ENCODE measurements at regions not wholly inside any gene's neighbourhood (a gene's known extent, or its start where the extent isn't known, plus 50 kb on each side); places are given as distances from the start of the nearest gene placed in this dataset.

DNA sequence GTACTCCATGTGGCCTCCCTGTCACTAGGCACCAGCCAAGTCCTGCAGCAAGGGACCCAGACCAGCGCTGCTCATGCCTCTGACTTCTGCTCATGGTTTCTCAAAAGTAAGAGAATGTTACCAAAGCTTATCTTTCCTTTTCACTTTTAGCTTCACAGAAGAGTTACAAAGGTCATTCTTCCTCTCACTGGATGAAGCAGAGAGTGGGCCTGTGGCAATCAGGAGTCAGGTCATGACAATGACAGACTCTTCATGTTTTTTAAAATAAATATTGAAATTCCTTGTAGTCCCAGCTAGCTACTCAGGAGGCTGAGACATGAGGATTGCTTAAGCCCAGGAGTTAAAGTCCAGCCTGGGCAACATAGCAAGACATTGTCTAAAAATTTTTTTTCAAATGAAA lies 126.1 kb downstream of the OSR1 start:
- DNase-seq, result no peak

GRCh38 chr2:19231625-19232024 lies 126.8 kb downstream of the OSR1 start:
- no peak for DNase-seq

- DNase-seq, result no peak
Observed at GRCh38 chr2:19230626-19231025, 127.8 kb downstream of the OSR1 start.

DNA sequence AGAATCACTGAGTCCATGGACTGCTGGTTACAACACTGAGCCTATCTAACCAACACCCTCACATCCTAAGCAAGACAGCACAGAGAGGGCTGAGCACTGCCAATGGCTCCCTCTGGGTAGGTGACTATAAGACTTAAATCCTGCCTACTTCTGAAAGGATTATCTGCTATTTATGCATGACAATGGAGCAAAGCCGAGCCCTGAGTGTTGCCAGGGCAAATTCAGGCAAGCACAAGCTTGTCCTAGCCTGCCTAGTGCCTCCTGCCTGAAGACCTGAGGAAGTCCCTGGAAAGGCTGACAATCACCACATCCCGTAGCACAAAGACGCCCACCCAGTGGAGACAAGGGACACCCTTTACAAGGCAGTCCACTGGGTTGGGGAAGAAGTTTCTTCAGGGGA lies 129.7 kb downstream of the OSR1 start:
- no peak for DNase-seq

DNA sequence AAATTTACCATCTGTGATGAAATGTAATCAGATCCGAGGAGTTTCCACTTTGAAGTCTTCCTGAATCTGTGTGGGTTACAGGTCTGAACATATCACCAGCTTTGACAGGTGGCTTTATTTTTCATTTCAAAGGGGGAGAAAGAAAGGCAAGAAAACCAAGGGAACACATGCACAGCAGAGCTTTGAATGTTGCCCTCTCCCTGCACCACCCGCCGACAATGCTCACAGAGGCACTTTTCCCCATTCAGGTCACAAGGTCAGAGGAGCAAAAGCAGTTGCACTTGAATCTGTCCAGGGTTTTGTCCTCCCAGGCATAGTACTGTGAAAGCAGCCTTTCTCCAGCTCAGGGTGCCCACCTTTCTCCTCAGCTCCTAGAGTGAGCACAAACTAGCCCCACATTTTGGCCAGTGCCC lies 130.2 kb downstream of the OSR1 start:
- no peak for DNase-seq

- no peak for DNase-seq
Observed at GRCh38 chr2:19226871-19227270, 131.6 kb downstream of the OSR1 start.

GRCh38 chr2:19226386-19226785 lies 132.0 kb downstream of the OSR1 start:
- no peak for DNase-seq

DNA sequence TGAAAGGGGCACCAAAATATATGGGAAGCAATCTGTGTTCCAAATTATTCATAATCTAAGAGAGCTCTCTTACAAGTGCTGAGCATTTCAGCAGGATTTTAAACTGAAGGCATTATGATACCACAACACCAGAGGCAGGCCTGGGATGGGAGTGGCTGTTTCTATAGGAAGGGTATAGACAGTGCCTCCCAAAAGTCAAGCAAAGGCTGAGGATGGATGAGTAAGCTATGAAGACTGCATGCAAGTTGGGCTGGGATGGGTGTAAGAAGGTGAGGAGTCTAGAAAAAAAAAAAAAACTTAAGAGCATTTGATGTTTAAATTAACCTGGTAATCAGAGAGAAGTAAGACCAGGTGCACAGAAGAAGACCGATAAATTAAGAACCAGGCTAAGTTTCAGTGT lies 132.5 kb downstream of the OSR1 start:
- DNase-seq, result no peak

- DNase-seq, result no peak
Observed at GRCh38 chr2:19225126-19225525, 133.3 kb downstream of the OSR1 start.

GRCh38 chr2:19224486-19224885 lies 133.9 kb downstream of the OSR1 start:
- DNase-seq, result no peak

DNA sequence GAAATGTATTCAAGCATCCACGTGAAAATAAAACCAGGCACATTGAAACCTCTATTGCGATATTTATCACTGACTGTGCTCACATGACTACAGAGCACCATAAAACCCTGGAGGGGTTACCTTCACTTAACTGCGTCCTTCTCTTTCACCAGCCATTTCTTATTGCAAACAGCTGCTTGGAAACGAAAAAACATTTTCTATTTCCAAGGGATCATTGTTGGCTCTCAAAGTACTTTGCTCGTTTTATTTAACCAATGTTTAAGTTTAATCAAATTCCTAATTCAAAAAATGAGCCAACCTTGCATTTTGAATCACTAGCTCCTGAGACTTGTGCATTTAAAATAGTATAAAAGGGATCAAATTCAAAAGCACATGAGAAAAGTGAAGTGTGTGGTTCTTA lies 134.4 kb downstream of the OSR1 start:
- no peak for DNase-seq

- DNase-seq, result no peak
Observed at GRCh38 chr2:19219060-19219459, 139.4 kb downstream of the OSR1 start.

DNA sequence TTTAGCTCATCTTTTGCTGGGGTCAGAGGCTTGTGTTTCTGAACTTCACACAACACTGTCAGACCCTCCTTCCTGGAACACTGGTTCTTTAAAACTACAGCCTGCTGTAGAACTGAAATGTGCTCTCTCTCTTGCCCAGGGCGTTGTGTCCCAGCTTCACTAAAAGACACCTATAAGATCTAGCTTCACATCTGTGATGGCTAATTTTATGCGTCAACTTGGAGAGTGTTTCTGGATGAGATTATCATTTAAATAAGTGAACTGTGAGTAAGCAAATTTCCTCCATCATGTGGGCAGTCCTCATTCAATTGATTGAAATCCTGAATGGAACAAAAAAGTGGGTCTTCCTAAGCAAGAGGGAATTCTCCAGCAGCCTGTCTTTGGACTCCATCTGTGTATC lies 140.3 kb downstream of the OSR1 start:
- no peak for DNase-seq

- no peak for DNase-seq
Observed at GRCh38 chr2:19216676-19217602, 141.5 kb downstream of the OSR1 start.

- DNase-seq, result no peak
Observed at GRCh38 chr2:19216238-19216637, 142.2 kb downstream of the OSR1 start.

DNA sequence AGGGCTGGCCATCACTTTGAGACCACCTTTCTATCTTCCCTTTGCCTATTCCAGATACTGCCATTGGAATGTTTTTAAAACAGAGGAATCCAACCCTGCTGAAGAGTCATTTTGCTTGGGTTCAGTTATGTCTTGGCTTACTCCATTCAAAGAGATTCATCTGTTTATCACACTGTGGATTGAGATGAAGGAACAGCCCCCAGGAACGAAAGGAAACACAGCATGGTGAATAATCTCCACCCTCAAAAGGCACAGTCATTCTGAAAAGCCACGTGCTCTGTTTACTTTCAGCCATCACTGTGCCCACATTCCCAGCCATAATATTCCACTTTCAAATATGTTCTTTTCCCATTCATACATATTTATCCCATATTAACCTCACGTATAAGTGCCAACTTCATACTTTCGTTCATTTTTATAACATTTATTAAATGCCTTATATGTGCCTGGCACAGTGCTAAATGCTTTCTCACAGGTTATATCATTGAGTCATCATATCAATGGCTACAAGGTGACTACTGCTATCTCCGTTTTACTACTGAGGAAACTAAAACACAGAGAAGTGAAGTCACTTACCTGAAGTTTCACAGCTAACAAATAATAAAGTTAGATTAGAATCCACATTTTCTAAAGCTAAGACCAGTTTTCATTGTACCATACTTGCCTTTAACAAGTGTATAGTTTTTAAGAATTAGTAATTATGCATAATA lies 143.6 kb downstream of the OSR1 start:
- peak; percentile 13 for DNase-seq

DNA sequence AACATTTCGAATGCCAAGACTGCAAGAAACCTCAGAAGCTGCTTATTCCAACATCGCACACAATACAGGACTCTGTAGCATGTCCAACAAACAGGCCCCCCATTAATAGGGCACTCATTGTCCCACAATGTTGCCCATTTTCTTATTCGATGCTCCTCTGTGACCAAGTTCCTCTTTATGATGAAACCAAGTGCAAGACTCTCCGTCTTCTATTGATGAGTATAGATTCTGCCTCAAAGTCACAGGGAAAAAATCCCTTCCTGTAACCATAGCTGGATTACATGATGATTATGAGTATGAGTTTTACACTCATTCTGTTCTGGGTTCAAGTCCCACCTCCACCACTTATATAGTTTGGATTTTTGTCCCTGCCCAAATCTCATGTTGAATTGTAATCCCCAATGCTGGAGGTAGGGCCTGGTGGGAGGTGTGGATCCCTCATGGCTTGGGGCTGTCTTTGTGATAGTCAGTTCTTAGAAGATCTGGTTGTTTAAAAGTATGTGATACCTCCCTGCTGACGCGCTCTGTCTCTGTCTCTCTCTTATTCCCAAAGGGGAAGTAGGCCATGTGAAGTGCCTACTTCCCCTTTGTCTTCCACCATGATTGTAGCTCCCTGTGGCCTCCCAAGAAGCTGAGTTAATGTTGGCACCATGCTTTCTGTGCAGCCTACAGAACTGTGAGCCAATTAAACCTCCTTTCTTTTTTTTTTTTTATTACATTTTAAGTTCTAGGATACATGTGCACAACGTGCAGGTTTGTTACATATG lies 148.7 kb downstream of the OSR1 start:
- DNase-seq, result no peak

DNA sequence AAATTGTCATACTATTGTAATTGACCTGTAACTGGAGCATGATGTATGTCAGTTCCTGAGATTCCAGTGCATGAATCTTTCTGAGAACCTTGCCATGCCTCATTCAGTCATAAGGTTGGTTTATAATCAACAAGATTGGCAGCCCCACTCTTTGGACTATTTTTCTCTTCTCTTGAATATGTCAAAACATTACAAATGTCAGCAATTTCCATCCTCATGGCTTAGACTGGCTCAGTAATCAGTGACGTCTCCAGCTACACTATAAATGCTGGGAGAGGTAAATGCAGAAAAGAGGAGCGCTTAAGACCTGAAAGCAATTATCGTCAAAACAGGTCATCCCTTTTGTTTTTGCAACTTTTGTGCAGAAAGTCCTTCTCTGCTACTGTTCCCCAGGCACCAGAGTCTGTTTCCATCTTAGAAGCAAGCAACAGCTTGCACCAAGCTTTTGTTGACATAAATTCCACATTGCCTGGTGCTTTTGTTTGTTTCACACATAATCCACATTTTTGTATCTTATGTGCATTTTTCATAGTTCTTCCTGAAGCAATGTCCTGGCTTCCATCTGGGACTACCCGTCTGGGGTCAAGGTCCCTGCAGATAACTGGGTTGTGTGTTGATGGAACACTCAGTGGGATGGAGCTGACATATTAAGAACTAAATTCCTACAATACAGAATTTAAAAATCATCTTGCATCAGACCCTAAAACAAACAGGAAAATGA lies 149.8 kb downstream of the OSR1 start:
- no peak for DNase-seq

- DNase-seq, result no peak
Observed at GRCh38 chr2:19207452-19207851, 151.0 kb downstream of the OSR1 start.

GRCh38 chr2:19205983-19206533 lies 152.4 kb downstream of the OSR1 start:
- DNase-seq, result no peak

DNA sequence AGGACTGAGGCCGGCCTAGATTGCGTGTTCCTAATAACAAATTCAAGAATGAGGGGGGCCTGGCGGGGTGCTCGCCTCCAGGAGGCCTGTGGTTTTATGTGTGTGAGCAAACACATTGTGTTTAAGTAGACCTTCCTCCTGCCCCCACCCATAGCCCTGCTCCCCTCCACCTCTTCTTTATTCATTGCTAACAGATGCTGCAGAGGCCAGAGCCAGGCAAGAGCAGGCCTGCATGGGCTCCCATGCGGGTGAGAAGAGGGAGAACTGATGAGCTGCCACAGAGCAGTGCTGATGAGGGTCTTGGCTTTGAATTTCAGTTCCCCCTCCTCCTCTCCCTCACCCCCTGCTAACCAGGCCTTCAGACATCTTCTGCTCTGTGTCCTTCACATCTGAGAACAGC lies 154.6 kb downstream of the OSR1 start:
- no peak for DNase-seq

- DNase-seq, result no peak
Observed at GRCh38 chr2:19201911-19202462, 156.4 kb downstream of the OSR1 start.

Data from stimulated activated CD4-positive, alpha-beta T cell treated with anti-CD3 and anti-CD28 coated beads, Interleukin-1b, Interleukin-23, amount 100 ng/mL, for 48 hours (primary cell).